Gastroesophageal sphincter (tissue), 3 donors: ENCODE measurements at regions not wholly inside any gene's neighbourhood (a gene's known extent, or its start where the extent isn't known, plus 50 kb on each side); places are given as distances from the start of the nearest gene placed in this dataset.

Experiments
- EP300 ChIP-seq: sonication (generic); formaldehyde crosslinking; IDR thresholded peaks from one replicate; pipeline ENCODE4 v1.6.1; 2017; ENCODE audit warnings: antibody characterized with exemption, mild to moderate bottlenecking
- POLR2AphosphoS5 ChIP-seq: sonication (generic); formaldehyde crosslinking; IDR thresholded peaks from one replicate; pipeline ENCODE4 v1.6.1; 2017; ENCODE audit warnings: antibody characterized with exemption
- TF ChIP-seq, protein P1 (sequence below), 4 experiments: fragments of 200-600 bp in 2 of 4; fragments of 450-650 bp in 2 of 4; sonication (generic) in 1 of 4; IDR thresholded peaks; one replicate each; pipeline ENCODE4 v1.5.1; 2017 to 2019; ENCODE audit warnings: antibody characterized with exemption in 4 of 4, mild to moderate bottlenecking in 2 of 4, moderate library complexity in 2 of 4

DNA sequence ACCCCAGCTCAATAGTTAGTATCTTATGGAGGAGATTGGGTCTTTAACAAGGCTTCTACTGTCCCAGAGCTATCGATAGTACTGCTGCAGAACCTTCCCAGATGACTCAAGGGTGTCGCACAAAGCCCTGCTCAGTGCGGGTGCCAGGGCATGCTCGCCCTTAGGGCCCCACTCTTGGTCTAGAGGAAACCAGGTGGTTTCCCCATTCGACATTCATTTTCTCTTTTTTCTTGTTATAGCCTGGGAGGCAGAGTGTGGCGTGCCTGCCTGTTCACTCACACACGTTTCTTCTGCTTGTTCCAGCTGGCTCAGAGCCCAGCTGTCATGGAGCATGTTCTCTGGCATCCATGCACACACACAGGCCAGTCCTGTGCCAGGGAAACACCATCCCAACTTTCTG lies 144.5 kb downstream of the SMIM20 start:
- TF ChIP-seq, protein P1, sequence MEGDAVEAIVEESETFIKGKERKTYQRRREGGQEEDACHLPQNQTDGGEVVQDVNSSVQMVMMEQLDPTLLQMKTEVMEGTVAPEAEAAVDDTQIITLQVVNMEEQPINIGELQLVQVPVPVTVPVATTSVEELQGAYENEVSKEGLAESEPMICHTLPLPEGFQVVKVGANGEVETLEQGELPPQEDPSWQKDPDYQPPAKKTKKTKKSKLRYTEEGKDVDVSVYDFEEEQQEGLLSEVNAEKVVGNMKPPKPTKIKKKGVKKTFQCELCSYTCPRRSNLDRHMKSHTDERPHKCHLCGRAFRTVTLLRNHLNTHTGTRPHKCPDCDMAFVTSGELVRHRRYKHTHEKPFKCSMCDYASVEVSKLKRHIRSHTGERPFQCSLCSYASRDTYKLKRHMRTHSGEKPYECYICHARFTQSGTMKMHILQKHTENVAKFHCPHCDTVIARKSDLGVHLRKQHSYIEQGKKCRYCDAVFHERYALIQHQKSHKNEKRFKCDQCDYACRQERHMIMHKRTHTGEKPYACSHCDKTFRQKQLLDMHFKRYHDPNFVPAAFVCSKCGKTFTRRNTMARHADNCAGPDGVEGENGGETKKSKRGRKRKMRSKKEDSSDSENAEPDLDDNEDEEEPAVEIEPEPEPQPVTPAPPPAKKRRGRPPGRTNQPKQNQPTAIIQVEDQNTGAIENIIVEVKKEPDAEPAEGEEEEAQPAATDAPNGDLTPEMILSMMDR (IDR thresholded peaks at IDR 0.05): no peak
- TF ChIP-seq EP300 (no peak), POLR2AphosphoS5 (no peak)
